ENCODE measurements at regions not wholly inside any gene's neighbourhood (a gene's known extent, or its start where the extent isn't known, plus 50 kb on each side); places are given as distances from the start of the nearest gene placed in this dataset.

- TF ChIP-seq CTCF (conservative IDR thresholded peaks at IDR 0.05) (no peak), EZH2 (IDR thresholded peaks at IDR 0.05; ENCODE audit: low read depth) (no peak)
These were observed 508.4 kb downstream of the TFEC start for GRCh38 chr7:115522174-115522573.

Data from PC-9 (cell line).